ENCODE measurements at regions not wholly inside any gene's neighbourhood (a gene's known extent, or its start where the extent isn't known, plus 50 kb on each side); places are given as distances from the start of the nearest gene placed in this dataset.

DNA sequence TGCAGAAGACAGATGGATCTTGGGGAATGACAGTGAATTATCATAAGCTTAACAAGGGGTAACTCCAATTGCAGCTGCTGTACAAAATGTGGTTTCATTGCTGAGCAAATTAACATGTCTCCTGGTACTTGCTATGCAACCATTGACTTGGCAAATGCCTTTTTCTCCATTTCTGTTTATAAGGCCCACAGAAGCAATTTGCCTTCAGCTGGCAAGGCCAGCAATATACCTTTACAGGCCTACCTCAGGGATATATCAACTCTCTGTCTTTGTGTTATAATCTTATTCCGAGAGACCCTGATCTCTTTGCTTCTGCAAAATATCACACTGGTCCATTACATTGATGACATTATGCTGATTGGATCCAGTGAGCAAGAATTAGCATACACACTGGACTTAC lies 52.7 kb upstream of the KIAA0040 start:
- TF ChIP-seq POLR2AphosphoS5 (IDR thresholded peaks at IDR 0.05) (no peak), POLR2A (IDR thresholded peaks at IDR 0.05) (no peak)
- TF ChIP-seq, protein P1, sequence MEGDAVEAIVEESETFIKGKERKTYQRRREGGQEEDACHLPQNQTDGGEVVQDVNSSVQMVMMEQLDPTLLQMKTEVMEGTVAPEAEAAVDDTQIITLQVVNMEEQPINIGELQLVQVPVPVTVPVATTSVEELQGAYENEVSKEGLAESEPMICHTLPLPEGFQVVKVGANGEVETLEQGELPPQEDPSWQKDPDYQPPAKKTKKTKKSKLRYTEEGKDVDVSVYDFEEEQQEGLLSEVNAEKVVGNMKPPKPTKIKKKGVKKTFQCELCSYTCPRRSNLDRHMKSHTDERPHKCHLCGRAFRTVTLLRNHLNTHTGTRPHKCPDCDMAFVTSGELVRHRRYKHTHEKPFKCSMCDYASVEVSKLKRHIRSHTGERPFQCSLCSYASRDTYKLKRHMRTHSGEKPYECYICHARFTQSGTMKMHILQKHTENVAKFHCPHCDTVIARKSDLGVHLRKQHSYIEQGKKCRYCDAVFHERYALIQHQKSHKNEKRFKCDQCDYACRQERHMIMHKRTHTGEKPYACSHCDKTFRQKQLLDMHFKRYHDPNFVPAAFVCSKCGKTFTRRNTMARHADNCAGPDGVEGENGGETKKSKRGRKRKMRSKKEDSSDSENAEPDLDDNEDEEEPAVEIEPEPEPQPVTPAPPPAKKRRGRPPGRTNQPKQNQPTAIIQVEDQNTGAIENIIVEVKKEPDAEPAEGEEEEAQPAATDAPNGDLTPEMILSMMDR (IDR thresholded peaks at IDR 0.05 in 8 of 11, conservative IDR thresholded peaks at IDR 0.05 in 3 of 11) = no peak
